ENCODE measurements at regions not wholly inside any gene's neighbourhood (a gene's known extent, or its start where the extent isn't known, plus 50 kb on each side); places are given as distances from the start of the nearest gene placed in this dataset.

- ATAC-seq, result no peak
- H3K27ac ChIP-seq, result no peak overlapping the region
- TF ChIP-seq CTCF (IDR thresholded peaks at IDR 0.05), result no peak
- H3K4me3 ChIP-seq, result no peak overlapping the region
- H3K4me1 ChIP-seq, result no peaks in the 10 kb centered on the region
- intact Hi-C loops (cut with DNase I), result no loop called here
- DNase-seq, result no peak
- H3K27me3 ChIP-seq (ENCODE audit: low read depth), result no peaks in the 10 kb centered on the region
- H3K9me3 ChIP-seq, result no peaks in the 10 kb centered on the region
- H3K36me3 ChIP-seq, result no peaks in the 10 kb centered on the region
Observed at GRCh38 chr11:128082574-128082973, 504.8 kb downstream of the ETS1 start.

- ATAC-seq, result no peak
- no peak for TF ChIP-seq CTCF (IDR thresholded peaks at IDR 0.05)
Observed at GRCh38 chr11:128069665-128070064, 517.7 kb downstream of the ETS1 start.

GRCh38 chr11:128067780-128068179 is 519.6 kb downstream of the ETS1 start:
- no peaks in the 10 kb centered on the region for H3K36me3 ChIP-seq
- no peak overlapping the region for H3K27ac ChIP-seq
- peaks cover 3% of the 10 kb centered on the region for H3K27me3 ChIP-seq (ENCODE audit: low read depth)
- ATAC-seq (no peak), DNase-seq (no peak)
- H3K9me3 ChIP-seq, result no peaks in the 10 kb centered on the region
- no peaks in the 10 kb centered on the region for H3K4me1 ChIP-seq
- H3K4me3 ChIP-seq, result no peak overlapping the region
- intact Hi-C loops (cut with DNase I), result no loop called here
- no peak for TF ChIP-seq CTCF (IDR thresholded peaks at IDR 0.05)

More at GRCh38 chr11:128069665-128070064, 517.7 kb downstream of the ETS1 start:
- H3K27ac ChIP-seq, result no peak overlapping the region
- DNase-seq, result no peak
- no peaks in the 10 kb centered on the region for H3K36me3 ChIP-seq
- H3K4me1 ChIP-seq, result no peaks in the 10 kb centered on the region
- no peak overlapping the region for H3K4me3 ChIP-seq
- no peaks in the 10 kb centered on the region for H3K27me3 ChIP-seq (ENCODE audit: low read depth)
- intact Hi-C loops (cut with DNase I), result no loop called here
- no peaks in the 10 kb centered on the region for H3K9me3 ChIP-seq

GRCh38 chr11:128066399-128066798 is 521.0 kb downstream of the ETS1 start:
- intact Hi-C loops (cut with DNase I), result no loop called here
- no peak for TF ChIP-seq CTCF (IDR thresholded peaks at IDR 0.05)

GRCh38 chr11:128061281-128061871 is 526.0 kb downstream of the ETS1 start:
- Histone ChIP-seq H3K9me3 (no peaks in the 10 kb centered on the region), H3K27ac (no peak overlapping the region), H3K36me3 (no peaks in the 10 kb centered on the region), H3K4me3 (no peak overlapping the region), H3K4me1 (no peaks in the 10 kb centered on the region), H3K27me3 (ENCODE audit: low read depth) (peaks cover 3% of the 10 kb centered on the region)
- ATAC-seq (no peak), DNase-seq (no peak)
- TF ChIP-seq CTCF (IDR thresholded peaks at IDR 0.05), result no peak
- intact Hi-C loops (cut with DNase I), result no loop called here

More at GRCh38 chr11:128066399-128066798, 521.0 kb downstream of the ETS1 start:
- H3K4me3 ChIP-seq, result no peak overlapping the region
- DNase-seq (no peak), ATAC-seq (no peak)
- no peak overlapping the region for H3K27ac ChIP-seq
- no peaks in the 10 kb centered on the region for H3K9me3 ChIP-seq
- peaks cover 3% of the 10 kb centered on the region for H3K27me3 ChIP-seq (ENCODE audit: low read depth)
- H3K4me1 ChIP-seq, result no peaks in the 10 kb centered on the region
- no peaks in the 10 kb centered on the region for H3K36me3 ChIP-seq

Data from lower lobe of right lung (tissue), 2 donors.